ENCODE measurements at regions not wholly inside any gene's neighbourhood (a gene's known extent, or its start where the extent isn't known, plus 50 kb on each side); places are given as distances from the start of the nearest gene placed in this dataset.

DNA sequence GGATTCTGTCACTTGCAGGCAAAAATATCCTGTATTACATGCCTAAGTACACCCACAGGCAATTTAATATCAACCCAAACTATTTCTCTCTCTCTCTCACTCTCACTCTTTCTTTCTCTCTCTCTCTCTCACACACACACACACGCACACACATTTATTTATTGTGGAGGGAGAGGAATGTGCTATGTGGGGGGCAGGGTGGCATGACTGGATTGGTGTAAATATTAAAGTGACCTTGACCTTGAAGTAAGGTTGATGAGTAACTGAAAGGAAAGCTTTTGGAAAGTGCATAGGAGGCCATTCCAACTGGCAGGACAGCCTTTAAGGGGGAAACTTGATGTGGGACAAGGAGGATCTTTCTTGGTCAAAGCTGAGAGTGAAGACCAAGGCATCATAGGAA is 589.7 kb upstream of the KIRREL3 start:
- no peak for DNase-seq (ENCODE audit: low read depth in 4 of 4, low spot score in 3 of 4)

DNA sequence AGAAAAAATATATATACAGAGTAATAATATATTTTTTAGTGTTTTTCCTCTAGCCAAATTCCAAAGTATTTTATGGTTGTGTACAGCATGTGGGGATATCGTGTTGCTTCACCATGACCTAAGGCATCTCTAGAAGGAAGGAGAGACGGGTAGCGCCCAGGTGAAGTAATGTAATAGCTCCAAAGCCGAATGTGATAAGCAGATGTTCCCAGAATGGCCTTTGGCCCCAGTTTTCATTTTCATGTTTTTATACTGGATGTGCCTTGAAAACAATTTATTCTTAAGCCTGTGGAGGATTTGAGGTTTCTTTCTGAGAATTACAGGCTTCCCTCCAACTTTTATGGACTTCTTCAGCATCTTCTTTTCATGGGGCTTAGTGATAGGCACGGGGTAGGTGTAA is 587.9 kb upstream of the KIRREL3 start:
- DNase-seq (ENCODE audit: low read depth in 4 of 4, low spot score in 3 of 4) = no peak

DNA sequence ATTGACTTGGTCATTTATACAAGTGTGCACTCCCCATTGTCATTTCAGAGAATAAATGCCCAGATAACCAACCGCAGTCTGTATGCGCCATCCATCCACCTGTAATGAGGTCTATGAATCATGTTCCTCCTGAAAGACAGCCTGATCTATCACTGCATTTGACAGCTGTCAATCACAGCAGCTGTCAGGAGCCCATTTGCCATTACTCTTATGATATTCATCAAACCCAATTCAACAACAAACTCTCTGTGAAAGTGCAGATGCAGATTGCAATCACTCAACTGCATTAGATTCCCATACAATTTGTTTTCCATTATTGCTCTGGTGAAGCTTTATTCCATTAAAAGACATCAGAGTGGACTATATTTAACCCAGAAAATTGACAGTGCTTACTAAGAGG is 586.9 kb upstream of the KIRREL3 start:
- DNase-seq (ENCODE audit: low read depth in 4 of 4, low spot score in 3 of 4) = no peak

DNA sequence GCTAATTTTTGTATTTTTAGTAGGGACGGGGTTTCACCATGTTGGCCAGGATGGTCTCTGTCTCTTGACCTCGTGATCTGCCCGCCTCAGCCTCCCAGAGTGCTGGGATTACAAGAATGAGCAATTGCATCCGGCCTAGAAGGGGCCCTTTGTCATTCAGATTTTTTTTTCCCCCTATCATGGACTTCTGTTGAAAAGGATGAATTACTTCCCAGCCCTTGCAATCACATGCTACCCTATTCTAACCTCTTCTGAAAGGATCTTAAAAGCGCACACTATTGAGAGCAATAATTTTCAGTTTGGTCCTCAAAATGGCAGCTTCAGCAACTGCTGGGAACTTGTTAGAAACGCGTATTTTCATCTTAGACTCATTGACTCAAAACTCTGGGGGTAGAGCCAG is 575.6 kb upstream of the KIRREL3 start:
- DNase-seq (ENCODE audit: low read depth in 4 of 4, low spot score in 3 of 4) = no peak

DNA sequence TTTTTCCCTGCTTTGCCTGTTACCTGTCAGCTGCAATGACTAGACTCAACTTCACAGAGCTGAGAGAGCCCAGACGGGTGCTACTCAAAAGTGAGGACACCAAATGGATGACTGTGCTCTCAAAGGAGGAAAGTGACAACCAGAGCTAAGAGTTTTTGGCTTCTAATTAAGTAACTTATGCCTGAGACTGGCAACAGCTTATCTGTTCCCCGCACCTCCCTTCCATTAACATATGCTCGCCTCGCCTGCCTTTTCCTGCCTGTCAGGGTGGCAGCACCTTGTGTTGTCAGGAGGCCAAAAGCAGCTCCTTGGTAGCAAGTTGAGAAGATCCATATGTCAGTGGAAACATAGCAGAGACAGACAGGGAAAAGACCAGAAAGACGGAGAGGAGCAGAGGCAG is 573.9 kb upstream of the KIRREL3 start:
- DNase-seq (ENCODE audit: low read depth in 4 of 4, low spot score in 3 of 4) = no peak

DNA sequence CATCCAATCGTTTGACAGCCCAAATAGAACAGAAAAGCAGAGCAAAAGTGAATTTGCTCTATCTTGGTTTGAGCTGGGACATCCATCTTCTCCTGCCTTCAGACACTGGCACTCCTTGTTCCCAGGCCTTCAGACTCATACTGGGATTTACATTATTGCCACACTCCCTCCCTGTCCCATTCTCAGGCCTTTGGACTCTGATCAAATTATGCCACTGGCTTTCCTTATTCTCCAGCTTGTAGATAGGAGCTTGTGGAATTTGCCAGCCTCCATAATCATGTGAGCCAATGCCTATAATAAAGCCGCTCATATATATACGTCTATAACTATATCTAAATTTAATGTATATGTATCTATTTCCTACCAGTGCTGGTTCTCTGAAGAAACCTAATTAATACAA is 568.3 kb upstream of the KIRREL3 start:
- DNase-seq (ENCODE audit: low read depth in 4 of 4, low spot score in 3 of 4) = no peak

DNA sequence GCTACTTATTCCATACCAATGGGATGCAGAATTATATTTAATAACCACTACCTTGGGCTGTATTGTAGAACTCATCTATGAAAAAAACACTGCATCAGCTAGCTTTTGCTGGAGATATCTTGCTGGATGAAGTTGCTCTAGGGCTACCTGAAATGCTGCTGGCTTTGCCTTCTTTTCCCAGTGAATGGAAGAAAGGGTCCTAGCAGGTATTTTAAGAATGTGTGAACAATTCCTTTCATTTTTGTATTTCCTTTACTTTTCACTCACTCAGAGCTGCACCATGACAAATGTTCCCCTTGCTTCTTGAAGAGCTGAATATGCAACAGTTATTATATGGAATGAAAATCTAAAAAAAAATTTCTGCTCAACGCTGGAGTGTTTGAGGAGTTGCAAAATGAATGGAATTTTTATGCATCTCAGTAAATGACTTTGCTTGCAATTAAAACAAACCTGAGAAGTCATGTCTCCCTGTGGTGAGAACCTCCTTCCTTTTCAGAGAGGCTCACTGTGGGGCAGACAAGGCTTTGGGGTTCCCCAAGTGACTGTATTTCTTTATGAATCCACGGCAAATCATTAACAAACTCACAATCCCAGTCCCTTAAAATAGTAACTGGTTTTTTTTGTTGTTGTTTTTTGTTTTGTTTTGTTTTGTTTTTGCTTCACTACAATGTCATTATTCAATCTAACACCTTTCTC is 566.8 kb upstream of the KIRREL3 start:
- DNase-seq (ENCODE audit: low read depth in 4 of 4, low spot score in 3 of 4) = no peak

DNA sequence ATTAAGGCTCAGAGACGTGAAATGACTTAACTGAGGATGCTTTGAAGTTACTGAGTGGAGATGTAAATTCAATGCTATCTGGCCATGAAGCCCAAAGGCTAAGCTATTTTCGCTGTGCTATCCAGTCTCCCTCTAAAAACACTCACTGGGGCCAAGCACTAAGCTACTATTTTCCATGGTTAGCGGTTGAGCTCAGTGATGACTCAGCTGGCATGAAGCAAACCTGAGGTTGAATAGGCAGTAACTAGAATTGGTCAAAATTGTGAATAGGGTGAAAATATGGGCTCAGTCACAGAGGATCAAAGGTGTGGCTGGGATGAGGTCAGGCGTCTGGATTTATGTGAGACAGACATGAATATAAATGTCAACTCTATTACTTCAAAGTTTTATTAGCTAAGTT is 564.2 kb upstream of the KIRREL3 start:
- DNase-seq (ENCODE audit: low read depth in 4 of 4, low spot score in 3 of 4) = no peak

DNA sequence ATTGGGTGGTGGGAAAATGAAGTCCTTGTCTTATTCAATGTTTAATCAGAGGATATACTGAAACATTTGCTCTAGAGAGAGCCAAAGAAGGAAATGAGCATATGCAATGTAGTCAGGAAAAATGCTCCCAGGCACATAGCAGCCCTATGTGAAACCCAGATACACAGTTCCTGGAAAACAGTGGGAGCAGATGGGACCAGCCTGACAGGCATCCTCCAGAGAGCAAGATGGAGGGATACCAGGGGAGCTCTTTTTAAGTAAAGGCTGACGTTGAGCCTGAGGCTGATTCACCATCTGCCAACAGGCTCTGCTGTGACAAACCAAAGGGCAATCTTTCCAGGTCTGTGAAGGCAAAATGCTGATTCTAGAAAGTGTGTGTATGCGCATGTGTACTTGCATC is 559.4 kb upstream of the KIRREL3 start:
- DNase-seq (ENCODE audit: low read depth in 4 of 4, low spot score in 3 of 4) = no peak

DNA sequence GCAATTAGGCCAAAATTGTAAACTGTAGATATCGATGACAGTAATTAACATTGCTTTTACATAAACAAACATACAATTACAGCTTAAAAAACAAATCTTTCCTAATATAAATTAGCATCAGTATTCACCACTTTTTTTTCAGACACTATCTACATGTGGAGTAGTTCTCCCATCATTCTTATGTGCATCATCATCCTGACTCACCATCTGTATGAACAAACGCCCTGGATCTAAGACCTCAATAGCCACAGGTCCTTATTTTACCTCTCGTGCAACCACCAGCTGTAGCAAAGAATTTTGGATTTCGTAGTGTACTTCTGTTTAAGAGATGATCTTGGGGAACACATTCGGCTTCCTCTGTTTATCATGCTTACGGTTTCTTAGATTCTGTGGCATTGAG is 551.9 kb upstream of the KIRREL3 start:
- no peak for DNase-seq (ENCODE audit: low read depth in 4 of 4, low spot score in 3 of 4)

DNA sequence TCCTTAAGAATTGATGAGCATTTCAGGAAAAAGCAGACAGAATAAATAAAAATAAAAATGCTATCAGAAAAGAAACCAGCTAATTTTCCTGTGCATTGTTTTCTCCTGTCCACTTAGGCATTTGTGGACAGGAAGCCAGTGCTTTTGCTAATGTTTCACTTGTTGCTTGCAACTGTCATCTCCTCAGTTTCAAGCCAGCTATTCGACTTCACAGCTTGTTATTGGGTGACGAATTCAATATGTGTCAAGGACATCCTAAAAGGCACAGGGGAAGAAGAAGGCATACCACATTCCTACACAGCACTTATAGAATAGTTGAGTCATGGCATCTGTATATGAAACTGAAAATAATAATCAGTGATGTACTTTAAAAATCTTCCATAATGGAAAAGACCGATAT is 530.6 kb upstream of the KIRREL3 start:
- no peak for DNase-seq (ENCODE audit: low read depth in 4 of 4, low spot score in 3 of 4)

DNA sequence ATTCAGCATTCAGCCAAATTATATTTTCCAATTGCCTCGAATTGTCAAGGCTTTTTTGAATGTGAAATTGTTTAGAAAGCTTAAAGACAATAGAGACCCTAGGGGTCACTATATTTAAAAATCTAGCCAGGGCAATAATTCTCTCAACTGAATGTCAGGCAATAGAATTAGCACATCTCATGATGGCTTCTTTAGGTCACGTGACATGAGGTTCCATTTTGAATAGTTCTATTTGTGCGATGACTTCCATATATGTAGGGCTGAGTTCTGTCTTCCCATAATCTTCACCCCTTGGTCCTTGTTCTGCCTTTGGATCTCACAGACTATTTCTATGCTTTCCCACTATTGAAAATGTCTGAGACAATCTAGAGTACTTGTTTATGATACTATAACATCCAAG is 527.7 kb upstream of the KIRREL3 start:
- DNase-seq (ENCODE audit: low read depth in 4 of 4, low spot score in 3 of 4) = no peak

DNA sequence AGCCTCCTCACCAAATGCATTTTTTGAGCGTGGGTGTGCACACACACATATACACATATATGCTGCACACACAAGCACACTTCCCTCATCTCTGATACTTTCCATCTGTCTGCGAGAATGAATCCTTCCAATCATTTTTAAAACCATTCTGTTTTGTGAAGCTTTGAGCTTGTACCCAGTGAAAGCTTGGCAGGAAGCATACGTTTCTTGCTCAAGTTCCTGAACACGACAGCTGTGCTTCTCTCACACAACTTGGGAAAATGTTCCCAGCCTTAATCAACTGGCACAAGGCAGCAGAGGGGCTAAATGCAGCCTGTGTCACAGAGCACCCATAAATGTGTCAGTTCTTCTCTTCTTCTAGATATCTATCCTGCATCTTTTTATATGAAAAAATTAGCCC is 524.0 kb upstream of the KIRREL3 start:
- no peak for DNase-seq (ENCODE audit: low read depth in 4 of 4, low spot score in 3 of 4)

DNA sequence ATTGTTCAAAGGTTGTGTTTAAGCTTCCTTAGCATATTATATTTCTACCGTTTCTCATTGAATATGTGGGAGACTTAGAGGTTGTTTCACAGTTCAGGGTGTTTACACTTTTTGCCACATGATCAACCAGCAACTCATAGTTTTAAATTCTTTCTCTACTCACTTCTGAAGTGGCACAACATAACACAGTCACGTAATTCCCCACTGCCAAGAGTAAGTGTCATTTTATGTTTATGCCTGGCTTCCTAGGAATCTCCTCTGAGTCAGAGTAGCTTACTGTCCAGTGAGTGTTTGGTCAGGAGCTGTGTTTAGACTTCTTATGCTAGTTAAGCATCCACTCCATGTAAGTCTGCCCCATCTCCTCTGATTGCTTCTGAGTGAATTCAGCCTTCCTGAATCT is 520.8 kb upstream of the KIRREL3 start:
- no peak for DNase-seq (ENCODE audit: low read depth in 4 of 4, low spot score in 3 of 4)

DNA sequence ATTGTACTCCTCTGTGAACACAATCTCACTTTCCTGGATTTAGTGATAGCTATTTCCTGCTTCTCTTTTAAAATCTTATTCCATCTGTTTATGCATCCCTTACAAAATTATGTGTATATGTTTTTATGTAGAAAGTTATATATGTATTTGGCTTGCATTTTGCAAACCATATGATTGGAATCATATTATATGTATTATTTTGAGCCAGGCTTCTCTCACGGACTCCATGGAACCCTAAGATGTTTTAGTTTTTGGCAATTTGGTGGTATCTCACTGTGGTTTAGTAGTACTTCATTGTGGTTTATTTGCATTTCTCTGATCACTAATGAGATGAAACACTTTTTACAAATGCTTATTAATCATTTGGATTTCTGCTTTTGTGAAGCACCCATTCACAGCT is 507.3 kb upstream of the KIRREL3 start:
- DNase-seq (ENCODE audit: low read depth in 4 of 4, low spot score in 3 of 4) = no peak

DNA sequence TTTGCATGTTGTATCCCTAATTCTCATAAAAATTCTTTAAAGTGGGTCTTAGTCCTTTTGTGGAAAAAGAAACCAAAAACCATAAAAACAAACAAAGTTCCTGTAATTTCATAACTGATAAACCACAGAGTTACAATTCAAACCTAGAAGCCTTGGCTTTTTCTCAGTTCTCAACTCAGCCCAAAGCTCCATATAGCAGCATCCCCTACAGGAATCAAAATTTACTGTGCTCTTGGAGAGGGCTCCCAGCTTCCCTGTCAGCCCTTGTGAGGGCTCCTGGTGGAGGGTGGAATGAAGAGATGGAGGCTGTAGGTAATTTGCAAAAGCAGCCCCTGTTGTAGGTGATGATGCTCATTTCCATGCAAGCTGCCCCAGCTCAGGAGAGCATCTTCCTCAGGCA is 506.1 kb upstream of the KIRREL3 start:
- no peak for DNase-seq (ENCODE audit: low read depth in 4 of 4, low spot score in 3 of 4)

DNA sequence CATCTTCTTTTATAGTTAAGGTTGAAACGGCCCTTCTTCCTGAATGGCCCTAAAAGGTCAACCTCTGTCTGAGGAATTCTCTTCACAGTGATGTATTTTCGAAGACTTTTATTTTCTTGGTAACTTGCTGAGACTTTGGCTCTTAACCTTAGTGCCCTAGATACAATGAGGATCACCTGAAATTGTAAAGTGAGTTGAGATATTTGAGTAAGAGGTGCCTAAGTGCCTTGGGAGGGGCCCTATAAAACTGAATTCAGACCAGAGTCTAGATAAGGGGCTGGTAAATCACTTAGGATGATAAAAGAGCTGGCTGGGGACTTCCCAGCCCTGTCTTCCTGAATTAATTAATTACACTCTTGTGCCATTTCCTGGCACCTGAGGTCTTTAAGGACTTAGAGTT is 505.6 kb upstream of the KIRREL3 start:
- no peak for DNase-seq (ENCODE audit: low read depth in 4 of 4, low spot score in 3 of 4)

DNA sequence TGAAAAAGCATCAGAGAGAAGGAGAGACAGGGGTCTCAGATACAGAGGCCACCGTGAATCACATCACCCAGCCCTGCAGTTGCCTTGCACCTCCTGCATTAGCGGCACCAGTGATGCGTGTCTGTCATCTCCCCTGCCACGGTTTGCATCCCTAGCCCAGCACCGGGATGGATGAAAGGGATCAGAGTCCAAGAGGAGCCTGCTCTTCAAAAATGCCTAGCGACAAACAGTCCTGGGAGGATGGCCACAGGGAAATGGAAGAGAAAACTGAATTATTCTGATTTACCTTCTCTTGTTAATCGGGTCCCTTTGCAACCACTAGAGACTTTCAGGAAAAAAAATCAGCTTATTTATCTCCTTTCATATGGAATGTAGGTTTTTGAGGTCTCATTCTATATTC is 495.6 kb upstream of the KIRREL3 start:
- no peak for DNase-seq (ENCODE audit: low read depth in 4 of 4, low spot score in 3 of 4)

DNA sequence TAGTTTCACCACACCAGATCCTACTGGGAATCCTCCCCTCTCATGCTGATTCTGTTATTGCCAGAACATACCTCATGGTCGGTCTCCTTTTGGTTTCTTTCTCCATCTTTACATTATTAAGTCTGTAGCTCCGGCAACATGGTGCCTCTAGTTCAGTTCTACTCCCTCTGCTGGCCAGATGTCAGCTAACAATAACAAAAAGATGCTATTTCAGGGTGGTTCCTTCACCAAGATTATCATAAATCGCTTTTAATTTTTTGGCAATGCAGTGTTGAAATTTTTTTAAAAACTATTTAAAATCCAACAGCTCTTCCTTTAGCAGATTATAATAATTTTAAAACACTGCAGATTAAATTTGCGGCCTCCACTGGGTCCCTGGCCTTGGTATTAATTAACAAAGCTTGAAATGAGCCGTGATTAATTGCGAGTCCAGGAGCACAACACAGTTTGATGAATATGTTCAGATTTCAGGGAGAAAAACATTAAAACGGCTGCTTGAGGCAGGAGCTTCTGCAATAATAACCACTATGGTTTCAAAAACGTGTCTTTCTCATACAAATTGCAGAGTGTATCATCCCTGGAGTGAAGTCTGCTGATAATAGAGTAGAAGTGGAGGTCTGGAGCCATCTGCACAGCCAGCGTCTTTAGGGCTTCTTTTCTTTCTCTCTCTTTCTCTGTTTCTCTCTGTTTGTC is 492.9 kb upstream of the KIRREL3 start:
- DNase-seq (ENCODE audit: low read depth in 4 of 4, low spot score in 3 of 4) = no peak

DNA sequence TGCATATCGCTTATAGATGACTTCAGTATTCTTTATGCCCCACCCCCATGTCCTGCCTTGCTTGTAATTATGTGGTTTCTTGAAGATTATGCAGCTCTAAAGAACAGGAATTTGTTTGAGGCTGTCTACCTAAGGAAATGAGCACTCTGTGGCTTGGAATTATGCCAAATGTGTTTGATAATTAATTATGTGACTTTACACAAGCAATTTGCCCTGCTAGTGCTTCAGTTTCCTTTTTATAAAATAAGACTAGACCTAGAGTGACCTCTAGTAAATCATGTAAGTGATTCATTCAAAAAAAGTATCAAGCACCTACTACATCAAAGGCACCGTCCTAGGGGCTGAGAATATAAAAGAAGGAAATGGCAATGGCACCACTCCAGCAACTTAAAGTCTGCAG is 491.5 kb upstream of the KIRREL3 start:
- DNase-seq (ENCODE audit: low read depth in 4 of 4, low spot score in 3 of 4) = no peak

DNA sequence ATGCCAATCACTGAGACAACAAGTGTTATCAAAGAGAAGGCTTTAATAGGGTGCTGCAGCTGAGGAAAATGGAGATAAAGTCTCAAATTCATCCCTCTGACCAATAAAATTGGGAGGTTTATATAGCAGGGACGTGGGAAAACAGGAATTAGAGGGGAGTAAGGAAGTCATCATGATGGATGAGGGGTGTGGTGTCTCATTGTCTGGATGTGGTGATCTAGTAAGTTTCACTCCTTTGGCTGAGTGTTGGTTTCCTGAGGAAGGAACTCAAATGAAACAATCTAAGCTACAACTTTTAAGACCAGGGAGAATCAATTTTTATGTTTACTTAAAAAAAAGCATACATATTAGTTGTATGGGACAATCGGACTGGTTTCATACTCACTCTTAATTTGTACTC is 491.0 kb upstream of the KIRREL3 start:
- no peak for DNase-seq (ENCODE audit: low read depth in 4 of 4, low spot score in 3 of 4)

DNA sequence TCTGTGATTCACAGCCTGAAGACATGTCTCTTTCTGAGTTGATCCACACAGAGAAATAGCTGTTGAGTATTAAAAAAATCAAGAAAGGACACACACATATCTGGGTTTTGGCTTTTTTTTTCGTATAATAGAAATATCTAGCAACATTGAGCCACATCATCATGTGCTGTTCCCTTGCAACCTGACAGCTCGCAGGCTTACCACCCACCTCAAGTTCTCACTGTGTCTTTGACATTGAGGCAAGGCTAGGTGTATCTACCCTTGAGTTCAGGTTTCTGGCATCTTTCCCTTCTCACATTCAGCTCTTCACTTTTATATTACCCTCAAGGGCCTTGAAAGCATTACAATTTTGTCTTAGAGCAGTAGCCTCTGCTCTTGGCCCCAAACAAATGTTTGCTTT is 490.3 kb upstream of the KIRREL3 start:
- DNase-seq (ENCODE audit: low read depth in 4 of 4, low spot score in 3 of 4) = no peak

DNA sequence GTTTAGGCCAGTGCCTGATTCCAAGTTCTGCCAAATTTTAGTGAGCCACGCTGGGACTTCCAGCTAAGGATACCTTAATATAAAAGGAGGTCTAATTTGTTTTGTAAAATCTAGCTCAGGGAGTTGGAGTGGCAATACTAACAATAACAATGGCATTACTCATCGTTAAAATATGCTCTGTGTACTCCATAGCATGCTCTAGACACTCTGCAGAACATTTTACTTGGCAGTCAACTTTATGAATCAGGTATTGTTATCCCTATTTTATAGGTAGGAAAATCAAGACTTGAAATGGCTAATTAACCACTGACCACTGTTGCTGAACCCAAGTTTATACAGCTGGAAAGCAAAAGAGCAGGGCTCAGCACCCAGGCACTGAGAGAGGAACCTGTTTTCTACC is 485.0 kb upstream of the KIRREL3 start:
- no peak for DNase-seq (ENCODE audit: low read depth in 4 of 4, low spot score in 3 of 4)

Measured in right renal pelvis (tissue), 4 donors.